22Rv1 (cell line): ENCODE measurements at regions not wholly inside any gene's neighbourhood (a gene's known extent, or its start where the extent isn't known, plus 50 kb on each side); places are given as distances from the start of the nearest gene placed in this dataset.

Source experiments
- CTCF ChIP-seq: fragments of 450-650 bp; IDR thresholded peaks from 2 replicates; pipeline ENCODE4 v1.5.1; 2017; ENCODE audit warnings: mild to moderate bottlenecking
- ZFX ChIP-seq: fragments of 450-650 bp; IDR thresholded peaks from 2 replicates; pipeline ENCODE4 v1.6.1; 2017; ENCODE audit warnings: antibody characterized with exemption, borderline replicate concordance

GRCh38 chr13:76127922-76128321, 491.8 kb downstream of the LMO7 start:
- TF ChIP-seq CTCF (no peak), ZFX (no peak)
